ENCODE measurements at regions not wholly inside any gene's neighbourhood (a gene's known extent, or its start where the extent isn't known, plus 50 kb on each side); places are given as distances from the start of the nearest gene placed in this dataset.
"Not testable (repeated sequence)": the region's sequence is repeated elsewhere in the genome, so short reads cannot be mapped to it uniquely, and the experiment has no call there.

- DNase-seq (ENCODE audit: extremely low spot score), result no peak
- POLR2A ChIA-PET, result no interaction called here
- no peak for TF ChIP-seq CTCF (IDR thresholded peaks at IDR 0.05; ENCODE audit: control extremely low read depth, extremely low read depth, low read depth, missing control alignments)
- CTCF ChIA-PET, result no interaction called here
Measured at GRCh38 chr5:29197631-29198454, 1995.6 kb upstream of the CDH6 start.

GRCh38 chr5:29193972-29194371, 1999.5 kb upstream of the CDH6 start:
- POLR2A ChIA-PET, result no interaction called here
- no peak for TF ChIP-seq CTCF (IDR thresholded peaks at IDR 0.05; ENCODE audit: control extremely low read depth, extremely low read depth, low read depth, missing control alignments)
- CTCF ChIA-PET, result no interaction called here

GRCh38 chr5:29191269-29192048, 2002.0 kb upstream of the CDH6 start:
- POLR2A ChIA-PET; DNase-seq (ENCODE audit: extremely low spot score); CTCF ChIA-PET: not testable (repeated sequence)

More at GRCh38 chr5:29193972-29194371, 1999.5 kb upstream of the CDH6 start:
- DNase-seq (ENCODE audit: extremely low spot score), result no peak

- DNase-seq (ENCODE audit: extremely low spot score); CTCF ChIA-PET; POLR2A ChIA-PET: not testable (repeated sequence)
Measured at GRCh38 chr5:29190398-29190797, 2003.1 kb upstream of the CDH6 start.

GRCh38 chr5:29186380-29186779, 2007.1 kb upstream of the CDH6 start:
- CTCF ChIA-PET; DNase-seq (ENCODE audit: extremely low spot score); POLR2A ChIA-PET: not testable (repeated sequence)

- ChIA-PET CTCF (no interaction called here), POLR2A (no interaction called here)
- DNase-seq (ENCODE audit: extremely low spot score), result no peak
- TF ChIP-seq CTCF (IDR thresholded peaks at IDR 0.05; ENCODE audit: control extremely low read depth, extremely low read depth, low read depth, missing control alignments), result no peak
Measured at GRCh38 chr5:29185558-29185957, 2007.9 kb upstream of the CDH6 start.

- no peak for TF ChIP-seq CTCF (IDR thresholded peaks at IDR 0.05; ENCODE audit: control extremely low read depth, extremely low read depth, low read depth, missing control alignments)
- ChIA-PET CTCF (no interaction called here), POLR2A (no interaction called here)
- DNase-seq (ENCODE audit: extremely low spot score), result no peak
Measured at GRCh38 chr5:29175774-29176173, 2017.7 kb upstream of the CDH6 start.

- DNase-seq (ENCODE audit: extremely low spot score), result no peak
- CTCF ChIA-PET, result interaction anchor here (1.1 kb wide), 1 partner anchor 9 kb away, joined by 3 read pairs; no protein-coding TSS in a partner anchor
- POLR2A ChIA-PET, result no interaction called here
- no peak for TF ChIP-seq CTCF (IDR thresholded peaks at IDR 0.05; ENCODE audit: control extremely low read depth, extremely low read depth, low read depth, missing control alignments)
Measured at GRCh38 chr5:29170599-29170998, 2022.9 kb upstream of the CDH6 start.

Measured in GM10248 (cell line).